Vagina (tissue), 2 donors: ENCODE measurements at regions not wholly inside any gene's neighbourhood (a gene's known extent, or its start where the extent isn't known, plus 50 kb on each side); places are given as distances from the start of the nearest gene placed in this dataset.

Experiments used
- POLR2A ChIP-seq, 2 donors: fragments of 450-650 bp; IDR thresholded peaks; one replicate each; pipeline ENCODE4 v1.6.1; 2017; ENCODE audit warnings: antibody characterized with exemption in 2 of 2, mild to moderate bottlenecking in 2 of 2, moderate library complexity in 2 of 2
- POLR2AphosphoS5 ChIP-seq, 2 donors: sonication (generic); formaldehyde crosslinking; IDR thresholded peaks; one replicate each; pipeline ENCODE4 v1.9.0; 2017; ENCODE audit warnings: antibody characterized with exemption in 2 of 2, mild to moderate bottlenecking in 2 of 2, low read depth in 1 of 2; ENCODE audit not compliant: insufficient read depth in 1 of 2
- TF ChIP-seq, protein P1 (sequence below), 3 experiments: fragments of 450-650 bp in 2 of 3; fragments of 200-600 bp in 1 of 3; sonication (generic) in 1 of 3; IDR thresholded peaks; one replicate each; pipeline ENCODE4 v1.5.1; 2017 to 2019; ENCODE audit warnings: antibody characterized with exemption in 3 of 3, mild to moderate bottlenecking in 2 of 3, moderate library complexity in 2 of 3

DNA sequence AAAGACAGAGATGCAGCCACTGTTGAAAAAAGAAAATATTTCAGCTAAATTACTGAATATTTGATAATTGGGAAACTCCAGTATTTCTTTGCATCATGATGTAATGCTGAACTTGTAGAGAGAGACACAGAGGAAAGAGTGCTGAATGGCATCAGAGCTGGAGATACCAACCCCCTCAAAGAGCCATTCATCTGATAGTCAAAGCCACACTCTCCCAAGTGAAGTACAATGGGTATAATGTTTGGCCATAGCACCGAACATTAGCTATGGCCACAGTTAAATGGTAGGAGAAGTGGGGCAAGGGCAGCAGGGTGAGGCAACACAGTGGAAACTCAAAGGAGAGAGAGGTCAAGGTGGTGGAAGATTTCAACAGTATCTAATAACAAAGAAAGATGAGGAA is 107.5 kb upstream of the TNFSF4 start:
- TF ChIP-seq, protein P1, sequence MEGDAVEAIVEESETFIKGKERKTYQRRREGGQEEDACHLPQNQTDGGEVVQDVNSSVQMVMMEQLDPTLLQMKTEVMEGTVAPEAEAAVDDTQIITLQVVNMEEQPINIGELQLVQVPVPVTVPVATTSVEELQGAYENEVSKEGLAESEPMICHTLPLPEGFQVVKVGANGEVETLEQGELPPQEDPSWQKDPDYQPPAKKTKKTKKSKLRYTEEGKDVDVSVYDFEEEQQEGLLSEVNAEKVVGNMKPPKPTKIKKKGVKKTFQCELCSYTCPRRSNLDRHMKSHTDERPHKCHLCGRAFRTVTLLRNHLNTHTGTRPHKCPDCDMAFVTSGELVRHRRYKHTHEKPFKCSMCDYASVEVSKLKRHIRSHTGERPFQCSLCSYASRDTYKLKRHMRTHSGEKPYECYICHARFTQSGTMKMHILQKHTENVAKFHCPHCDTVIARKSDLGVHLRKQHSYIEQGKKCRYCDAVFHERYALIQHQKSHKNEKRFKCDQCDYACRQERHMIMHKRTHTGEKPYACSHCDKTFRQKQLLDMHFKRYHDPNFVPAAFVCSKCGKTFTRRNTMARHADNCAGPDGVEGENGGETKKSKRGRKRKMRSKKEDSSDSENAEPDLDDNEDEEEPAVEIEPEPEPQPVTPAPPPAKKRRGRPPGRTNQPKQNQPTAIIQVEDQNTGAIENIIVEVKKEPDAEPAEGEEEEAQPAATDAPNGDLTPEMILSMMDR (IDR thresholded peaks at IDR 0.05), result no peak
- TF ChIP-seq POLR2A (IDR thresholded peaks at IDR 0.05) (no peak), POLR2AphosphoS5 (IDR thresholded peaks at IDR 0.05; ENCODE audit: insufficient read depth in 1 of 2, low read depth in 1 of 2) (no peak)
